ENCODE measurements at regions not wholly inside any gene's neighbourhood (a gene's known extent, or its start where the extent isn't known, plus 50 kb on each side); places are given as distances from the start of the nearest gene placed in this dataset.

GRCh38 chr1:81613803-81614202, 186.9 kb upstream of the ADGRL2 start:
- DNase-seq = no peak

GRCh38 chr1:81607924-81608323, 192.8 kb upstream of the ADGRL2 start:
- DNase-seq = no peak

GRCh38 chr1:81607086-81607485, 193.6 kb upstream of the ADGRL2 start:
- DNase-seq = no peak

- DNase-seq = no peak
These were observed 194.1 kb upstream of the ADGRL2 start for GRCh38 chr1:81606656-81607055.

GRCh38 chr1:81605023-81605422, 195.7 kb upstream of the ADGRL2 start:
- no peak for DNase-seq

GRCh38 chr1:81600878-81601622, 199.7 kb upstream of the ADGRL2 start:
- no peak for DNase-seq

- DNase-seq = no peak
These were observed 200.4 kb upstream of the ADGRL2 start for GRCh38 chr1:81600363-81600762.

- DNase-seq = no peak
These were observed 202.1 kb upstream of the ADGRL2 start for GRCh38 chr1:81598623-81599022.

- DNase-seq = no peak
These were observed 202.9 kb upstream of the ADGRL2 start for GRCh38 chr1:81597720-81598426.

GRCh38 chr1:81596341-81596740, 204.4 kb upstream of the ADGRL2 start:
- no peak for DNase-seq

GRCh38 chr1:81594206-81594605, 206.5 kb upstream of the ADGRL2 start:
- no peak for DNase-seq

- DNase-seq = no peak
These were observed 208.5 kb upstream of the ADGRL2 start for GRCh38 chr1:81592233-81592632.

- DNase-seq = no peak
These were observed 210.6 kb upstream of the ADGRL2 start for GRCh38 chr1:81590171-81590570.

GRCh38 chr1:81588149-81588548, 212.6 kb upstream of the ADGRL2 start:
- no peak for DNase-seq

- DNase-seq = no peak
These were observed 213.3 kb upstream of the ADGRL2 start for GRCh38 chr1:81587426-81587825.

- DNase-seq = no peak
These were observed 215.4 kb upstream of the ADGRL2 start for GRCh38 chr1:81585371-81585770.

- no peak for DNase-seq
These were observed 216.3 kb upstream of the ADGRL2 start for GRCh38 chr1:81584398-81584797.

GRCh38 chr1:81583878-81584277, 216.9 kb upstream of the ADGRL2 start:
- DNase-seq = no peak

GRCh38 chr1:81582467-81582986, 218.2 kb upstream of the ADGRL2 start:
- no peak for DNase-seq

GRCh38 chr1:81578867-81579266, 221.9 kb upstream of the ADGRL2 start:
- DNase-seq = no peak

GRCh38 chr1:81577004-81577697, 223.6 kb upstream of the ADGRL2 start:
- no peak for DNase-seq

- no peak for DNase-seq
These were observed 226.3 kb upstream of the ADGRL2 start for GRCh38 chr1:81574408-81574807.

- DNase-seq = no peak
These were observed 227.3 kb upstream of the ADGRL2 start for GRCh38 chr1:81573458-81573857.

- no peak for DNase-seq
These were observed 228.8 kb upstream of the ADGRL2 start for GRCh38 chr1:81571946-81572345.
